ENCODE measurements at regions not wholly inside any gene's neighbourhood (a gene's known extent, or its start where the extent isn't known, plus 50 kb on each side); places are given as distances from the start of the nearest gene placed in this dataset.
"Not testable (repeated sequence)": the region's sequence is repeated elsewhere in the genome, so short reads cannot be mapped to it uniquely, and the experiment has no call there.

- Histone ChIP-seq H4K20me1 (ENCODE audit: insufficient read depth, poor library complexity, severe bottlenecking) (no peaks in the 10 kb centered on the region), H3K4me3 (no peak overlapping the region), H3K79me2 (no peaks in the 10 kb centered on the region), H3K9me2 (replicated peaks; ENCODE audit: insufficient read depth) (no peaks in the 10 kb centered on the region), H3K9me3 (ENCODE audit: low read depth) (no peaks in the 10 kb centered on the region), H2AFZ (no peak overlapping the region), H3K27me3 (no peaks in the 10 kb centered on the region), H3K4me1 (ENCODE audit: insufficient read depth) (peaks cover 12% of the 10 kb centered on the region), H3K4me2 (no peak overlapping the region), H3K36me3 (replicated peaks; ENCODE audit: insufficient read depth, low read depth) (no peaks in the 10 kb centered on the region), H3K27ac (no peak overlapping the region)
- no peak for DNase-seq (ENCODE audit: low spot score)
- no peak for TF ChIP-seq EZH2 (IDR thresholded peaks at IDR 0.05; ENCODE audit: borderline replicate concordance)
- TF ChIP-seq EZH2phosphoT487 (IDR thresholded peaks at IDR 0.05; ENCODE audit: low read depth, severe bottlenecking, unreplicated experiment), result no peak
- TF ChIP-seq CTCF (IDR thresholded peaks at IDR 0.05; ENCODE audit: poor library complexity), result no peak
- WGBS (ENCODE audit: low lambda C conversion rate, missing lambda C conversion rate), result 89% methylated on average over 10 of the region's 10 CpGs
Measured at GRCh38 chr5:108536321-108536720, 154.4 kb upstream of the FBXL17 start.

DNA sequence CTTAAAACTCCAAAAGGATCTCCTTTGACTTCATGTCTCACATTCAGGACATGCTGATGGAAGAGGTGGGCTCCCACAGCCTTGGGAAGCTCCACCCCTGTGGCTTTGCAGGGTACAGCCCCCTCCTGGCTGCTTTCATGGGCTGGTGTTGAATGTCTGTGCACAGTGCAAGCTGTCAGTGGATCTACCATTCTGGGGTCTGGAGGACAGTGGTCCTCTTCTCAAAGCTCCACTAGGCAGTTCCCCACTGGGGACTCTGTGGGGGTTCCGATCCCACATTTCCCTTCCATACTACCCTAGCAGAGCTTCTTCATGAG is 150.2 kb upstream of the FBXL17 start:
- H4K20me1 ChIP-seq (ENCODE audit: insufficient read depth, poor library complexity, severe bottlenecking); H3K79me2 ChIP-seq; DNase-seq (ENCODE audit: low spot score); H3K36me3 ChIP-seq (replicated peaks; ENCODE audit: insufficient read depth, low read depth); H3K4me2 ChIP-seq; H3K27me3 ChIP-seq; H3K9me2 ChIP-seq (replicated peaks; ENCODE audit: insufficient read depth); H3K4me3 ChIP-seq; H2AFZ ChIP-seq; H3K9me3 ChIP-seq (ENCODE audit: low read depth): not testable (repeated sequence)
- WGBS (ENCODE audit: low lambda C conversion rate, missing lambda C conversion rate), result 100% methylated on average over 1 of the region's 1 CpG
- H3K4me1 ChIP-seq (ENCODE audit: insufficient read depth), result peaks cover 22% of the 10 kb centered on the region
- peak overlapping the region; percentile 75 for H3K27ac ChIP-seq

- Histone ChIP-seq H3K36me3 (replicated peaks; ENCODE audit: insufficient read depth, low read depth) (no peaks in the 10 kb centered on the region), H3K9me3 (ENCODE audit: low read depth) (peaks cover 4% of the 10 kb centered on the region), H4K20me1 (ENCODE audit: insufficient read depth, poor library complexity, severe bottlenecking) (no peaks in the 10 kb centered on the region), H3K27ac (peak overlapping the region; percentile 93), H2AFZ (peak overlapping the region; percentile 75), H3K4me2 (peak overlapping the region; percentile 27), H3K4me1 (ENCODE audit: insufficient read depth) (peaks cover 22% of the 10 kb centered on the region), H3K9me2 (replicated peaks; ENCODE audit: insufficient read depth) (no peaks in the 10 kb centered on the region), H3K79me2 (no peaks in the 10 kb centered on the region), H3K4me3 (no peak overlapping the region), H3K27me3 (no peaks in the 10 kb centered on the region)
- TF ChIP-seq CTCF (IDR thresholded peaks at IDR 0.05; ENCODE audit: poor library complexity) (no peak), EZH2phosphoT487 (IDR thresholded peaks at IDR 0.05; ENCODE audit: low read depth, severe bottlenecking, unreplicated experiment) (no peak), EZH2 (IDR thresholded peaks at IDR 0.05; ENCODE audit: borderline replicate concordance) (no peak)
- DNase-seq (ENCODE audit: low spot score), result peak; percentile 51
- 49% methylated on average over 8 of the region's 8 CpGs for WGBS (ENCODE audit: low lambda C conversion rate, missing lambda C conversion rate)
Measured at GRCh38 chr5:108531367-108532128, 149.7 kb upstream of the FBXL17 start.

GRCh38 chr5:108530706-108531105 is 148.8 kb upstream of the FBXL17 start:
- Histone ChIP-seq H3K9me3 (ENCODE audit: low read depth) (peaks cover 4% of the 10 kb centered on the region), H3K4me3 (no peak overlapping the region), H3K4me1 (ENCODE audit: insufficient read depth) (peaks cover 22% of the 10 kb centered on the region), H3K27me3 (no peaks in the 10 kb centered on the region), H3K36me3 (replicated peaks; ENCODE audit: insufficient read depth, low read depth) (no peaks in the 10 kb centered on the region), H3K9me2 (replicated peaks; ENCODE audit: insufficient read depth) (no peaks in the 10 kb centered on the region), H3K27ac (peak overlapping the region; percentile 93), H4K20me1 (ENCODE audit: insufficient read depth, poor library complexity, severe bottlenecking) (no peaks in the 10 kb centered on the region), H3K4me2 (no peak overlapping the region), H3K79me2 (no peaks in the 10 kb centered on the region), H2AFZ (peak overlapping the region; percentile 75)
- no peak for TF ChIP-seq CTCF (IDR thresholded peaks at IDR 0.05; ENCODE audit: poor library complexity)
- TF ChIP-seq EZH2phosphoT487 (IDR thresholded peaks at IDR 0.05; ENCODE audit: low read depth, severe bottlenecking, unreplicated experiment), result no peak
- TF ChIP-seq EZH2 (IDR thresholded peaks at IDR 0.05; ENCODE audit: borderline replicate concordance), result no peak
- 96% methylated on average over 5 of the region's 5 CpGs for WGBS (ENCODE audit: low lambda C conversion rate, missing lambda C conversion rate)
- DNase-seq (ENCODE audit: low spot score), result no peak
